ENCODE measurements at regions not wholly inside any gene's neighbourhood (a gene's known extent, or its start where the extent isn't known, plus 50 kb on each side); places are given as distances from the start of the nearest gene placed in this dataset.

- no peak for TF ChIP-seq CHD7 (IDR thresholded peaks at IDR 0.05; ENCODE audit: insufficient replicate concordance, low read length)
- no peak for TF ChIP-seq BRCA1 (IDR thresholded peaks at IDR 0.05; ENCODE audit: low read depth, low read length)
- no peak for TF ChIP-seq ZNF274 (IDR thresholded peaks at IDR 0.05; ENCODE audit: borderline replicate concordance, extremely low read depth, low read length)
Observed at GRCh38 chr9:29198861-29199260, 1625.6 kb upstream of the C9orf72 start (continued).
